GM19035 (cell line): ENCODE measurements at regions not wholly inside any gene's neighbourhood (a gene's known extent, or its start where the extent isn't known, plus 50 kb on each side); places are given as distances from the start of the nearest gene placed in this dataset.

Experiments
- ATAC-seq: cut with Tn5 transposase; IDR thresholded peaks from one replicate; pipeline ENCODE4 v1.9.1; 2021; ENCODE audit not compliant: unreplicated experiment

DNA sequence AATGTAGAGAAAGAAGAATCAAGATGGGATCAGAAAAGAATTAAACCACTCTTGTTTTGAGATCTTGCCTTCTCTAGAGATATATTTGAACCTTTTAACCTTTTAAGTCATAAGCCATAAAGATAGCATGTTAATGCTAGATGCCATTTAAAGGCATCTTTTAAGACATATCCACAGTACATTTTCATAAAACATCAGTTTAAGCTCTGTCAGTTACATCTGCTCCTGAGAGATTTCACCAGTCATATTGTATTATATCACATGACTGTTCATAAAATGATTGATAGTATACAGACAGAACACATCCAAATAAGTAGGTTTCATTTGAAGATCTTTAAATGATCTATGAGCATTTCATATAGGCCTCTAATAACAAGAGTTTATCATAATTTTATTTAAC lies 1238.5 kb downstream of the SLC16A7 start:
- no peak for ATAC-seq

DNA sequence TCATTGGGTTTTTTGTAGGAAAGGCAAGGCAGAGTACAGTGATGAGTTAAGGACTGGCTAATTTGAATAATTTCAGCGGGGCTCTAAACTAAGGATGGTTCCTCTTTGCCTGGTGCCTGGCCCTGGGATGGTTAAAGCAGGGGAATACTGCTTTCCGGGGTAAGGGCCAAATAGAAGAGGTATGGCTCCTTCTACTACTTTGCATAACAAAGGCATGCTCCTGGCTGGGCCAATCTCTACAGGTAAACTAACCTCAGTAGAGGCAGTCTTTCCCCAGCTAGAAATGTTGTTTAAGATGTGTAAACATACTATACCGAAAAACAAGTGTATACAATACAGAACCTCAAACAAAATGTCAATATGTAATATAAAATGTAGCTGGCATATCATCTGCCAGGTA lies 1239.0 kb downstream of the SLC16A7 start:
- ATAC-seq: no peak

DNA sequence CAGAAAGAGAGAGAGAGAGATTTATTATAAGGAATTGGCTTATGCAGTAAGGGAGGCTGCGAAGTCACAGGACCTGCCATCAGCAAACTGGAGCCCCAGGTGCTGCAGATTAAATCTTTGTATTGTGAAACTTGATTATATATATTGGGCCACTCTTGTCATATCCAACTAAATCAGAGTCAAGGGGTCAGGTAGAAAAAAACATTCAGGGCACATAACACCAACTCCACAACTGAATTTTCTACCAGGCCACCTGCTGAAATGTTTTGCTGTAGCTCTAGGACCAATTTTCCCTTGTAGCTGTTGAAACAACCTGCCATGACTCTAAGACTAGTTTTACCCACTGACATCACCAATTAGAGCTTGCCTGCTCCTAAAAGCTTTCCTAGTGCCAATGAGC lies 1240.8 kb downstream of the SLC16A7 start:
- no peak for ATAC-seq

DNA sequence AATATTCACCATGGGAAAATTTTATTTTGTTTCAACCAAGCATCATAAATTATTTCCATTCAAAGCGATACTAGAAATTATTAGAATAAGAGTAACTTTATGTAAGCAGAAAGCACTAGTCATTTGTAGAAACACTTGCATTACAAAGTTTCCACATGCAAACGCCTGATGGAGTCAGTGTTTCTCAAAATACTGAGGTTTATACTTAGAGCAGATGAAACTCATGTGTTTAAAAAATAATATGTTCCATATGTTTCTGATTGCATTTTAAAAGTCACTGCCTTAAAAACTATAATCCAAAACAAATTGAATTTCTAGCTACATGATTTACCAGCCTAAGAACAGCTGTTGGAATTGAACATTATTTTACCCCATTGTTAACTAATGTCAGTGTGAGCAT lies 1246.4 kb downstream of the SLC16A7 start:
- ATAC-seq: no peak

DNA sequence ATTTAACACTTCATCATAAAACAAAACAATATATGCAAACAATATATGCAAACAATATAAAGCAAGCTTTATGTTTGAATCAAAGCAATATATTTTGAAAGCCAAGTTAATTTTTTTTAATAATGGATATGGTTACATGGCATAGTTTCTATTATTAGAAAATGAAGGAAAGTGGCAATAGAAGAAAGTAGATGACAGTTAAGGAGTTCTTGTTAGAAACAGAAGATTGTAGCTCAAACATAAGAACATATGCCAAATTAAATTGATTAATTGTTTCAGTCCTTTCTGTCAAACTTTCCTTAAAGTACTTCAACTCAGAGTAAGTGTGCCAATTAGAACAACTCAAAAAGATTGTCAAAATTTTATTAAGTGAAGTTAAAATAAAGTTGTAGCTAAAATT lies 1248.3 kb downstream of the SLC16A7 start:
- no peak for ATAC-seq

DNA sequence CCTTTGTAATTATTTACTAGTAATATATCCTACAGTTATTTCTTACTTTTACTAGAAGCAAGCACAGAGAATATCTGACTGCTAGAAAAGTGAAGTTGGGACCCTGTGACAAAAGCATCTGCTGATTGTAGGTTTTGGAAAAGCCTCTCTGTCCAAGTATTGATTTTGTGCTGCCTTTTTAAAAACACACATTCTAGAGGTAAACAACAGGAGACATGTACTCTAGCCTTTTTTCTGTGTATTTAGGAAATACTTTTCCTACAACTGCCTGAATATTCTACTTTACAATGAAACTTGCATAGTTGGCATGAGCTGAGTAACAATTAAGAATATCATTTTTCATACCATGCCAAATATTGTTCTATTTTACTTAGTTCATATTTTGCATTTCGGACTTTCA lies 1249.0 kb downstream of the SLC16A7 start:
- no peak for ATAC-seq

DNA sequence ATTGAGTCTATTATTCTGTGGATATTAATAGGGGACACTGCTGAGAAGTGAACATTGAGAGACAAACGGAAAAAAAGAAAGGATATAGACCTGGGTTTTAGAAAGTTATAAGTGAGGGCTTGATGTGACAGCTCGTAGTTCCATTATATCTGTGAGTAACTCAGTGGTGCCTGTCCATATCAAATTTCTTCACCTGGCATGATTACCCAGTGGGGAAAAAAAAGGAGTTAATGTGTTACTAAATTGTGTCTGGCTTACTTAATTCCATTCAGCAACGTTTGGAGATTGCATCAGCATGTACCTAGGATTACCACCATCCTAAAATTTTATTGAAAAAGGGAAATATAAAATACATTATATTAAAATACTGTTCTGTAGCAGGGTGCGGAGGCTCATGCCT lies 1249.9 kb downstream of the SLC16A7 start:
- no peak for ATAC-seq

DNA sequence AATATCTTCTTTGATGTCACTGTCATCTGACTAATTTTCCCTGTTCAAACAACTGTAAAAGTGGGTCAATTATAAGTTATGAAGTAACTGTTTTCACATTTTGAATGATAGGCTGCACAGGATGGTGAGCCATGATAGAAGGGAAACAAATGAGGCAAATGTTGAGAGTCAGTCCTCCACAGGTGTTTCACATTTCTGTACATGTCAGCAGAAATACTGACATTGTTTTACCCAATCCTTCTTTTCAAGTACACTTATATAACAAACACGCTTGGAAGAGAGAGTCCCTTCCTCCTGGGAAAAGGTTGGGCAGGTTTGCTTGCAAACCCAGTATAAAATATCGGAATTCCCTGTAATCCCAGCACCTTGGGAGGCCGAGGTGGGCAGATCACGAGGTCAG lies 1251.5 kb downstream of the SLC16A7 start:
- no peak for ATAC-seq

DNA sequence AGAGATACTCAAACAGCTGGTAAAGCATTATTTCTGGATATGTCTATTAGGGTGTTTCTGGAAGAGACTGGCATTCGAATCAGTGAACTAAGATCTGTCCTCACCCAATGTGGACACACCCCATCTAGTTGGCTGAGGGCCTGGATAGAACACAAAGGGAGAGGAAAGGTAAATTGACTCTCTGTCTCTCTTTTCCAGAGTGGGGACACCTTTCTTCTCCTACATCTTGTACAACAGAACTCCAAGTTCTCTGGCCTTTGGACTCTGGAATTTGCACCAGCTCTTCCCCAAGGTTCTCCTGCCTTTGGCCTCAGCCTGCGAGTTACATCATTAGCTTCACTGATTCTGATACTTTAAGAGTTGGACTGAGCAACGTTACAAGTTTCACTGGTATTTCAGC lies 1253.9 kb downstream of the SLC16A7 start:
- no peak for ATAC-seq

DNA sequence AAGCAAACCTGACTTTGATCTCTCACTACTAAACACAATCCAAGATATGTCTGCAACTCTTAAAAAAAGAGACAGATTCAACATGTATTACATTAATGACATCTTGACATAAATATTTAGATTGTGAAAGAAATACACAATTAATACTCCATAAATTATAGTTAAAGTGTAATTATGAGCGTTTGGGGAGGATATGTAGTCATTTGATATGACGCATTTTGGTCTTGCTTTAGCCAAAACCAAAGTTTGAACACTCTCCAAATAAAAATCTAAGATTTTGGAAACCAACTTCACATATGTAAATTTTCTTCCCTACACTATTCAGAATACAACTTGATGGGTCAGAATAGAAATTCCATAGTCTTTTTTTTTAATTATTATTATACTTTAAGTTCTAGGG lies 1257.6 kb downstream of the SLC16A7 start:
- no peak for ATAC-seq

DNA sequence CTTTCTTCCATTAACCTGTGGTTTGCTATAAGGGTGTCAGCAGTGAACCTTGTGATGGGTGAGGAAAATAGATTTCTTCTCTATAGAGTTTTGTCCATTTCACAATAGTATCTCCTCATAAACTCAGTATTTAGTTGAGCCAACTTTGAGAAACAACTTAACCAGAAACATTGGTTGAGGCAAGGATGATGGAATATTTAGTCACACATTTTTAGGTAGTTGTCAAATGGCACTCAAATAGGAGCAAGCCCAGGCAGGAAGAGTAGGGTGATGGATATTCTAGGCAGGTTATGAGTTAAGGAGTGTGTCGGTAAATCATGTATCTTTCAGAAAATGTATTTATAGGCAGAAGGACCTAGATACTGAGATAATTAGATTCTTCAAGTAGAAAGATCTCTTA lies 1267.6 kb downstream of the SLC16A7 start:
- ATAC-seq: no peak

DNA sequence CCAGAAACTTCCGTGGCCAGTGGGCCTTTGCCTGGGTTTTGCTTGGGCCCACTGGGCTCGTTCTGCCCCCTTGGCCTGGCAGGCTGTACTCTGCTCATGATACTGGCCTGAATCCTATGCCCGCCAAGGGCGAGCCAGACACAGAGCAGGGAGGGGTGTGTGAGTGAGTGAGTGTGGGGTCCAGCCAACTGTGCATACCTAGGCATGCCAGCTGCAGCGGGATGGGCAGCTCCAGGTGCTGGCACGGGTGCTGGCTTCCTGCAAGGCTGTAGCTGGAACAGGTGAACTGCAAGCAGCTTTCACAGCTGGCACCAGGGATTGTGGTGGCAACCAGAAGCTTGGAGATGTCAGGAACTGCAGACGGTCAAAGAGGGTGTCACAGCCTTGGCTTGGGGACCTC lies 1276.4 kb downstream of the SLC16A7 start:
- no peak for ATAC-seq

DNA sequence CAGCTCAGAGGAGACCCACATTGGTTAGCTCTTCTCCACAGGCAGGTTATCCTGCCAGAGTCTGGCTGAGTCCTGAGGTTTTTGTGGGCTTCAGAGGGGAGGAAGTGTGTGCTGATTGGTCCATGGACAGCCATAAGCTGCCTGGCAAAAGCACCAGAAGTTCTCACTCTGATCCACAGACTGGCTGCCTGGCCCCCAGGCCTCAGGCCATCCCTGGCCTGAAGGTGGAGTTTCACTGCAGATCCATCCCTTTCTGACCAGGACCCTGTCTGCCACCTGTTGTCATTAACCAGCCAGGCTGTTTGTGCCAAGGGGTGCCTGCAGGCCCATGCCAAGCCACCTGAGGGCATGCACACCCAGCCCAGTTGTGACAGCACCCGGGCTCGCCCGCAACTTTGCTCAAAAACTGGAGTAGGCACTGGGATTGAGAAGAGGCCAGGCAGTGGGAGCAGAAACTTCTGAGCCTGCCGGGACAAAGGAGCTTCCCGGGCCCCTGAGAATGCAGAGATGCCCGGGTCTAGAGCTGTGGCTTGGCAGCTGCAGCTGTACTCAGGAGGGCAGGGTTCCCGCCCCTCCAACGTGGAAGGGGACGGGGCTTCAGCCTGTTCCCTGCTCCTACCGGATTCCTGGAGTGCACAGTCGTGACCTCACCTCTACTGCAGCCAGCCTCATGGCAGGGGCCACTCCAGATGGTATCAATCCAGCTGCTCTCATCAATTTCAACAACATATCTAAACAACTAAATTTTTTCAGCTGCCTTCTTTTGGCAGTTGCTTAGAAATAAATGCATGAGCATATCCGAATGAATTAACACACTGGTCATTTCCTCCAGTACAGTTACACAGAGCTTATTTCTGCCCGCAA lies 1277.3 kb downstream of the SLC16A7 start:
- ATAC-seq: no peak

DNA sequence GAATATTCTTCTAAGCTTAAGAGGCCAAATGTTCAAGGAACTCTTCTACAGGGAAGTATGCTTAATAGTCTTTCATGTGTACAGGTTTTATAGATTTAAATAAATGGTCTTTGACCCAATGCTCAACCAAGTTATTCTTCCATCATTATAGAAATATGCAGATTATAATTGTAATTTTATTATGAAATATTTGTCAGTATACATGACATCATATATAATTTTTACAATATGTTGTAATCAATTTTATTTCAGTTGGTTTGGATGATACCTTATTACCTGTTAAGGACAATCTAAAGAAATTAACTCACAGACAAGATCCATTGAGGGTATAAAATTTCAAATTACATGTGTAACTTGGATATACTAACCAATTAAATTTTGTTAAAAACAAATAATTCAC lies 1278.3 kb downstream of the SLC16A7 start:
- ATAC-seq: no peak

DNA sequence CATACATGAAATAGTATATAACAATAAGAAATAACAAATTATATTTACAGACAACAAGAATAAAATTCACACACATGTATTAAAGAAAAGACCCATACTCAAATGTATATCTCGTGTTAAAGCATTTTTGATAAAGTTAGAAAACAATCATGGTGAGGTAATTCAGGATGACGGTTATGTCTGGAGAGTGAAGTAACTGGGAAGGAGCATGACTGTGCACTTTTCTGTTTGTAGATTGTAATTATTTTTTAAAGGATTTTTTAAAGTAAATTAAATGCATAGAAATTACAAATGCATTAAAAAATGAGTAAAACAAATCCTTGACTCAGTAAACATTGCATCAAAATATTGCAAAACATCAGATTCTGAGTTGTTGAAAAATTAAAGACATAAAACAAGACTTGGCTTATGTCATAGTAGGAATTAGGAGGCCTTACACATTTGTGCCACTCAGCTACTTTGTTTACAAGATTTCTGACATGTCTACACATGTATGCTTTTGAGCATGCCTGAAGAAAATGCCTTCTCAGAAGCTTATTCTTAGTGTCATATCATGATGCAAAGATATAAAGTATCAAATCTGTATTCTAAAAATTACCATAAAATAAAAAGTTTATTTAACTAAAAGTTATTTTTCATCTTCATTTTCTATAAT lies 1325.1 kb downstream of the SLC16A7 start:
- no peak for ATAC-seq

DNA sequence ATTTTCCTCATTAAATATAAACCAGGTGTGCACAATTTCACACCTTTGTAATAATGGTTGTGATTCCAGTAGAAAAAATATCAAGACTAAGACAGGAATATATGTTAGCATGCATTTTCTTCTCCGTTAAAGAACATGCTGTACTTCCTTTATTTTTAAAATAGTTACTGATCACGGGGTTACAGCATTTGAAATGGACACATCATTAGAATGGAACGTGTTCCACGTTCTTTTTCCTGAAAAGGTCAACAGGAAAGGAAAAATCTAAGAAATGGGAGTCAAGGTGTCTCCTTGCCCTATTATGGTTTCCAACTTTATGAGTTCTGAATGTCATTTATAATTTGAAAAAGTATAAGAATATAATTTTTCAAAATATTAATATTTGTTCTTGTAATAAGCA lies 1325.7 kb downstream of the SLC16A7 start:
- ATAC-seq: no peak

DNA sequence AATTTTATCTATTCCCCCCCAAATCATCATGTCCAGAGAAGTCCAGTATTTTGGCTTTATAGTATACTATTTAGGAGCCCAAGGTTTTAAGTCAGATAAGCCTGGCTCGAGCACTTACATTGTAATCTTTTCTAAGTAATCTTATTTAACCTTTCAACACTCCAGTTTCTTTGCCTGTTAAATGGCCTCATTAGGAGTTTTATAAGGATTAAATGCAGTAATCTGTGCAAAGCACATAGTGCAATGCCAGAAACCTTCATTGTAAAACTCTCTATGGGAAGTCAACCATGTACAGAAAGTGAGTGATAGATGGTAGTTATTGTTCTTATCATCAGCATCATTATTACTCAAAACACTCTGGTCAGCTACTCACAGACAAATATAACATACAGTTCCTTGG lies 1330.4 kb downstream of the SLC16A7 start:
- no peak for ATAC-seq

DNA sequence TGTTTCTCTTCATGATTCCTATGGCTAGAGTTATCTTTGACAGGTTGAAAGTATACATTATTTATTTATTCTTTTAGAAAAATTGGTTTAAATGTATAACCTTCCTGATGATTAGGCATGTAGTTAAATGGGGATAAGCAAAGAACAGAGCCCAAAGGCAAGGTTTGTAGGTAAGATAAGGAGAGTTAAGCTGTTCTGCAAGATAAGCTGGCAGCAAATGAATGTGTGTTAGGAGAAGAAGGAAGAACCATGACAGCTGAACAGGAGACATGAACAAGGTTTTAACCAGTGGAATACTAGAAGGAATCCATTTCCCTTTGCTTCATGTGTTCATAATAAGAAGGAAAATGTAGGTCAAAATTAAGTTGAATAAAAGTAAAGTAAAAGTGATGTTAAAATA lies 1330.1 kb upstream of the USP15 start:
- no peak for ATAC-seq

DNA sequence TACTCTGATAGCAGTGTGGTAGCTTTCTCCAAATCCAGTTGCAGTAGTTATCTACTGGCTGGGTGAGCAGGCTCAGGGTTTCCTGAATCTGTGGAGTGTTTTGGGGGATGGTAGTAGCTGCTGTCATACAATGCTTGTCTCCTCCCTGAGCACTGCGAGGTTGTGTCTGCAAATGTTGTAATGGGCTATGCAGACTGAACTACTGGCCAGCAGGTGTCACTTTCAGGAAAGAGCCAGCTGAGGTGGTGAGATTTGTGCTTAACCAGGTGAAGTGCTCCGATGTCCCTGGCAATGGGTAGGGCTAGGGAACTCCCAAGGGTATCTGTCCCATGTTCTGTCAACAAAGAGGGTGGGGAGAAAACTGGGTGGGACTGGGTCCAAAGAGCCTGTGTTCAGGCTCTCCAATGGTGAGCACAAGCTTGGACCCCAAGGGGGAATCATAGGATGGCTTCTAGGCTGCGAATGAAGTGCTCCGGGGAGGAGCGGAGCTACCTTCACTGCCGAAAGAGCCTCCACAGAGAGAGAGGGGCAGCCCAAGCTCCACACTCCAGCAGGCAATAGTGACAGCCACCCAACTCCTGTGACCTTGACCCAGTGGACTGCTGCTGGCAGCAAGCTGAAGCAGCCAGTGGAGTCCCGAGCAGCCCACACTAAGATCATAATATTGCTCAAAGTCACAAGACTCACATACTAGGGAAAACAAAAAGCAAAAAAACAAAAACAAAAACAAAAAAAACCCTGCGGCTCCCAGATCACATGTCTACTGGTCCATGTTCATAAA lies 1324.0 kb upstream of the USP15 start:
- ATAC-seq: no peak

DNA sequence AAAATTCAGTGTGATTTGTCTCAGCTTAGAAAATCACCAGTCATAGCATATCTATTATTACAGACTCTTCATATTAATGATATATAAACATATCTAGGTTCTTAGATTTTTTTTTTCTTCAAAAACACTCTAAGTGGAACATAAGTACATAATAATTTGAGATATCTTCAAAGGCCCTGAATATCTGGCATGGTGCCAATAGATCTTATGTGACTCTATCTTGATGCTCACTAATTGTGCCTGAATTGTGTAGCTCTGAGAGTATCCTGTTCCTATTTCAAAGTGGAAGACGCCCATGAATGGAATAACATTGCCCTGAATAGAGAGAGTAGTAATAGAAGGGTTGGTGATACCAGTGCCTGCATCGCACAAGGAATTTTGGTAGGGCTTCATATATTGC lies 1312.7 kb upstream of the USP15 start:
- no peak for ATAC-seq

DNA sequence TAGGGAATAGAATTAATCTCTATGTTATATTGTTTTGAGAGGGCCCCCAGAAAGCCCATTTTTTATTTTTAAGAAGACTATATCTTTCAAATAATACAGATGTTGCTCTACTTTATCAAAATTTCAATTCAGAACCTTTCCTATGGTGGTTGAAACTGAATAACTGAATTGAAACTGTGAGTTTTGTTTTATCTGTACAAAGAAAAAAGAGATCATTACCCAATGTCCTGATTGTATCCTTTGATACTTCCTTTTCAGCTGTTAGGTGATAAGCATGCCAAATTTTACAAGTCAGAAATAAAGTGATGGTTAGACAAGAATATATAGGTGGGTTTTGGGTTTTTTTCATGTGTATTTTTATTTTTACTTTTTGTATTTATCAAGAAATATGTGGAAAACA lies 1293.1 kb upstream of the USP15 start:
- no peak for ATAC-seq

DNA sequence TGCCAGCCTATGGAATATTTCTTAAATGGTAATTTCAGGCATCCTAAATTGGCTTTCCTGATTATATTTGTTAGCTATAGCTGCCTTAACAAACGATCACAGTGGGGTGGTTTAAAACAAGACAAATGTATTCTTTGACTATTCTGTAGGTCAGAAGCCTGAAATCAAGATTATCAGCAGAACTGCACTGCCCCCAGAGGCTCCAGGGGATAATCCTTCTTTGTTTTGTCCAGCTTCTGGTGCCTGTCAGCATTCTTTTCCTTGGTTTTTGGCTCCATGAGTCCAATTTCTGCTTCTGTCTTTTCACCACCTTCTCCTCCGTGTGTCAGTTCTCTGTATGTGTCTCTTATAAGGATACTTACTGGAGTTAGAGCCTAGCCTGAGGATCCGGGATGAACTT lies 1282.2 kb upstream of the USP15 start:
- ATAC-seq: no peak
